ENCODE measurements at regions not wholly inside any gene's neighbourhood (a gene's known extent, or its start where the extent isn't known, plus 50 kb on each side); places are given as distances from the start of the nearest gene placed in this dataset.

GRCh38 chr3:180403156-180403555, 198.8 kb upstream of the TTC14 start:
- H3K4me2 ChIP-seq, result no peak overlapping the region
- no peaks in the 10 kb centered on the region for H3K4me1 ChIP-seq
- FAIRE-seq (no peak), ATAC-seq (no peak), DNase-seq (ENCODE audit: low read depth in 1 of 2, low spot score in 1 of 2) (no peak)
- H3K9me3 ChIP-seq, result no peaks in the 10 kb centered on the region
- POLR2A ChIA-PET, result no interaction called here
- TF ChIP-seq HEYL (CRISPR knock-in tag; IDR thresholded peaks at IDR 0.05), result no peak
- TF ChIP-seq BHLHE40 (IDR thresholded peaks at IDR 0.05; ENCODE audit: low read depth, low read length), result no peak
- TF ChIP-seq CTCF (IDR thresholded peaks at IDR 0.05), result no peak
- no peak for TF ChIP-seq POLR2AphosphoS2 (conservative IDR thresholded peaks at IDR 0.05; ENCODE audit: low read length)
- no peak overlapping the region for H3K4me3 ChIP-seq
- no peak overlapping the region for H3K27ac ChIP-seq
- CTCF ChIA-PET, result no interaction called here

GRCh38 chr3:180408654-180409053, 193.3 kb upstream of the TTC14 start:
- Histone ChIP-seq H3K4me3 (no peak overlapping the region), H3K4me2 (no peak overlapping the region), H3K27ac (no peak overlapping the region), H3K4me1 (0 out of 3 replicates have a peak, but pooled peaks cover 3% of the 10 kb centered on the region), H3K9me3 (no peaks in the 10 kb centered on the region)
- no peak for TF ChIP-seq CHD2 (IDR thresholded peaks at IDR 0.05; ENCODE audit: low read length, partially characterized antibody)
- no peak for TF ChIP-seq SMC3 (IDR thresholded peaks at IDR 0.05)
- DNase-seq (ENCODE audit: low read depth in 1 of 2, low spot score in 1 of 2) (peak in 1 of 2 experiments; percentile 1), FAIRE-seq (no peak), ATAC-seq (no peak)
- 0% methylated on average over 1 of the region's 1 CpG for WGBS (ENCODE audit: missing lambda C conversion rate)
- ChIA-PET POLR2A (no interaction called here), CTCF (no interaction called here)

- 0 out of 3 replicates have a peak, but pooled peaks cover 3% of the 10 kb centered on the region for H3K4me1 ChIP-seq
- H3K27ac ChIP-seq, result no peak overlapping the region
- ChIA-PET POLR2A (no interaction called here), CTCF (no interaction called here)
- no peak overlapping the region for H3K4me2 ChIP-seq
- no peaks in the 10 kb centered on the region for H3K9me3 ChIP-seq
- DNase-seq (ENCODE audit: low read depth in 1 of 2, low spot score in 1 of 2), result no peak
- ATAC-seq, result no peak
- H3K4me3 ChIP-seq, result no peak overlapping the region
- TF ChIP-seq NFE2L2 (conservative IDR thresholded peaks at IDR 0.05; ENCODE audit: low read length), result peak; percentile 49
- TF ChIP-seq JUNB (IDR thresholded peaks at IDR 0.05), result no peak
- TF ChIP-seq MAFK (IDR thresholded peaks at IDR 0.05; ENCODE audit: partially characterized antibody), result peak; percentile 76
- TF ChIP-seq FOSL2 (IDR thresholded peaks at IDR 0.05), result no peak
- peak; percentile 54 for TF ChIP-seq FOSL2 (CRISPR knock-in tag; IDR thresholded peaks at IDR 0.05)
- no peak for FAIRE-seq
Measured at GRCh38 chr3:180409170-180409569, 192.8 kb upstream of the TTC14 start.

GRCh38 chr3:180409883-180410282, 192.1 kb upstream of the TTC14 start:
- 2% methylated on average over 2 of the region's 2 CpGs for WGBS (ENCODE audit: missing lambda C conversion rate)
- no peak for FAIRE-seq
- no peak for DNase-seq (ENCODE audit: low read depth in 1 of 2, low spot score in 1 of 2)
- CTCF ChIA-PET, result no interaction called here
- Histone ChIP-seq H3K4me3 (no peak overlapping the region), H3K9me3 (no peaks in the 10 kb centered on the region), H3K27ac (no peak overlapping the region), H3K4me2 (no peak overlapping the region), H3K4me1 (0 out of 3 replicates have a peak, but pooled peaks cover 3% of the 10 kb centered on the region)
- TF ChIP-seq REST (IDR thresholded peaks at IDR 0.05), result no peak
- TF ChIP-seq CBX2 (IDR thresholded peaks at IDR 0.05; ENCODE audit: borderline replicate concordance, low read depth), result no peak
- no peak for TF ChIP-seq BHLHE40 (IDR thresholded peaks at IDR 0.05; ENCODE audit: low read depth, low read length)
- POLR2A ChIA-PET, result no interaction called here
- ATAC-seq, result no peak

GRCh38 chr3:180414157-180414556, 187.8 kb upstream of the TTC14 start:
- Histone ChIP-seq H3K9me3 (no peaks in the 10 kb centered on the region), H3K4me3 (no peak overlapping the region), H3K4me1 (no peaks in the 10 kb centered on the region), H3K4me2 (no peak overlapping the region), H3K27ac (no peak overlapping the region)
- POLR2A ChIA-PET, result no interaction called here
- CTCF ChIA-PET, result no interaction called here
- TF ChIP-seq EP300 (IDR thresholded peaks at IDR 0.05) (no peak), MAFK (IDR thresholded peaks at IDR 0.05; ENCODE audit: partially characterized antibody) (no peak), SREBF2 (IDR thresholded peaks at IDR 0.05) (no peak), MYC (IDR thresholded peaks at IDR 0.05; ENCODE audit: borderline replicate concordance, low read length) (no peak), TP53 (CRISPR knock-in tag; IDR thresholded peaks at IDR 0.05) (no peak), PHF8 (IDR thresholded peaks at IDR 0.05; ENCODE audit: borderline replicate concordance, low read depth) (no peak), PBX3 (IDR thresholded peaks at IDR 0.05) (no peak), NPAS2 (CRISPR knock-in tag; IDR thresholded peaks at IDR 0.05; ENCODE audit: borderline replicate concordance) (no peak), POLR2A (IDR thresholded peaks at IDR 0.05; ENCODE audit: low read length) (no peak), CHD2 (IDR thresholded peaks at IDR 0.05; ENCODE audit: low read length, partially characterized antibody) (no peak), RNF2 (IDR thresholded peaks at IDR 0.05; ENCODE audit: borderline replicate concordance, low read depth) (no peak)
- FAIRE-seq (no peak), DNase-seq (ENCODE audit: low read depth in 1 of 2, low spot score in 1 of 2) (no peak), ATAC-seq (no peak)
